GM10847 (cell line): ENCODE measurements at regions not wholly inside any gene's neighbourhood (a gene's known extent, or its start where the extent isn't known, plus 50 kb on each side); places are given as distances from the start of the nearest gene placed in this dataset.

ENCODE experiments used
- POLR2A ChIP-seq: IDR thresholded peaks from 2 replicates; pipeline ENCODE4 v1.6.1; 2011; ENCODE audit not compliant: insufficient read length; ENCODE audit errors: extremely low read depth

DNA sequence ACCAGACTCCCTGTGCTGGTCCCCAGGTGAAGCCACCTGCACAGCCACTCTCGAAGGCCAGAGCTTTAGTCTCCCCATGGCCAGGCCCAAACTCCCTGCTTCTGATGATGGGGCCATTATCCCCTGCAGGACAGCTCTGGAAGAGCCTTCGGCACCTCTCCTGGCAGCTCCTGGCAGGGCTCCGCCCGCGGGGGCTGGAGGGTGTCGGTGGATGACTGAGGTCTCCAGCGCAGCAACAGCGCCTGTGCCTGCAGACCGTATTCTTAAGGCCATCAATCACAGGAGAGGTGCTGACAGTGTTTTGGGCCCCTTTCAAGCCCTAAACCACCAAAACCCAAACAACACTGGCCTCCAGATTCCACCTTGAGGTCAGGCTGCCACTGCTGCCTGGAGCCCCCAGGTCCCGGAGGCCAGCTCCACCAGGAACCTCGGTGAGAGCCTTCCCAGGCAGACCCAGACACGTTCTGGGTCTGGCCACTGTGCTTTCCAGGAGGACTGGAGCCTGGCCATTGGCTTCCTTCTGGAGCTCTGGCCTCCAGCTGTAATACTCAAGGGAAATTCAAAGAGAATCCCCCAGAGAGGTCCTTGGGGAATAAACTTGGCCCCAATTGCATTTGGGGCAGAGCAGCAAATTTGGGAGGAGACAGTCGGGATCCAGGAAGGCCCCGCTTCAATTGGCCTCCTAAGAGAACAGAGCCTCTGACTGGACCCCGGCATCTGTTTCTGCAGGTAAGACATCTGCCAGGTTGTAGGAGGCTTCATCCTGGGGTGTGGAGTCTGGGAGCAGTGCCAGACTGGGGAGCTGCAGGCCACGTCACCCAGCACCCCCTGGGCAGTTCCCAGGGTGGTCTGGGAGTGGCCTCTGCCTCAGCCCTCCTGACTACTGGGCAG is 210.6 kb upstream of the RTL1 start:
- no peak for TF ChIP-seq POLR2A

DNA sequence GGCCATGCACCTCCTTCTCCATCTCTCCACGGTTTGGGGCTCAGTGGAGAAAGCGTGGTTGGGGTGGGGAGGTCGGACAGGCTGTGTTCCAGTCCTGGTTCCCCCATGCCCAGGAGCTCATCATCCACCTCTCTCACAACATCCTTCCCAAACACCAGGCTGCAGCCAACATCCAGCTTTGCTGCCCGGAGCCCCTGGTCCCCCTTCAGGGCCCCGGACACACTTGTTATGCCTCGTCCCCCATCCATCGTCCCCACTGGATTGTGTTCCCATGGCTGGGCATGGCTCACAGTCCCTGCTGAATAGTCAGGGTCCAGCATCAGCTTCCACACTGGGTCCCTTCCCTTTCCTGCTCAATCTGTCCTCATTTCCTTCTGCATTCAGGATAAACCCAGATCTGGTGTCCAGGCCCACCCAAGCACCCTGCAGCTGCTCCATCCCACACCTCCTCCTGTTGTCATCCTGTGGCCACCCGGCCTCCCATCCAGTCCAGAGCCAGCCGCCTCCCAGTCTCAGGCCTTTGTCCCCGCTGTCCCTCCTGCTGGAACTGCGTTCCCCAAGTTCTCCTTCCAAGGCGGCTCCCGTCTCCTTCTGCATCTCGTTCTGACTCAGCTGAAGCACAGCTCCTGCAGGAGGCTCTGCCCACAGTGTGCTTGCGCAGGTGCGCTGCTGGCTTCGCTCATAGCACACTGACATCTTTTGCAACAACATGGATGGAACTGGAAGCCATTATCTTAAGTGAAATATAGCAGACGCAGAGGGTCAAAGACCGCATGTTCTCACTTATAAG is 211.4 kb upstream of the RTL1 start:
- TF ChIP-seq POLR2A, result no peak

DNA sequence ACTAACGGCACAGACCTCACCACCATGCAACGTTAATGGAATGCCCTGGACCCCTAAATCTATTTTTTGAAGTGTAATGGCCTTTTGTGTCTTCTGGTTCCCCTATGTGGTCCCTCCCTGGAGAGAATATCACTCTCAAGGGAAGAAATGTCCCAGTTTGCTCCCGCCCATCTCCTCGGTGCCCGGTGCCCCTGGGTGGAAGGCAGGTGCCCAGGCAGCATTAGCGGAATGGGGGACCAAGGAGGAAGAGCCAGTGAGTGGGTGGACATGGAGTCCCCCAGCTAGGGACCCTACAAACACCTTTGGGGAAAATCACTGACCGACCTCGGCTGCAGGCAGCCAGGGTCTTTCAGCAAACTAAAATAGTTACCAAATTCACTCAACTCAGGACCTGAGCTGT is 212.1 kb upstream of the RTL1 start:
- TF ChIP-seq POLR2A, result no peak

DNA sequence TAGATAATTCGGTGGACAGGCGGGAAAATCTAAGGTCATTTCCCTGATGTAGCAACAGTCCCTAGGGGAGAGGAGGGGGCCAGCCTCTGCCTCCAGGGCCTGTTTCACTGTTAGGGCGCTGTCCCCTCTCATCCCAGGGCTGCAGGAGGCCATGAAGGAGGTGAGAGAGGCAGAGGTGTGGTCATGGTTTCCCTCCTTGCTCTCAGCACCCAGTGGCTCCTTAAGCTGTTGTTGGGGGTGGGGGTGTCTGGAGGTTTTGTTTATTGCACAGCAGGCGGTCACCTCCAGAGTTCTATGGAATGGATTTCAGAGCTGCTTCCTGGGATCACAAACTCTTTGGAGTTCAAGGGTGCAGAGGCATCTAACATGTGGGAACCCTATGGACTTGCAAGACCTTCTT is 212.5 kb upstream of the RTL1 start:
- no peak for TF ChIP-seq POLR2A

DNA sequence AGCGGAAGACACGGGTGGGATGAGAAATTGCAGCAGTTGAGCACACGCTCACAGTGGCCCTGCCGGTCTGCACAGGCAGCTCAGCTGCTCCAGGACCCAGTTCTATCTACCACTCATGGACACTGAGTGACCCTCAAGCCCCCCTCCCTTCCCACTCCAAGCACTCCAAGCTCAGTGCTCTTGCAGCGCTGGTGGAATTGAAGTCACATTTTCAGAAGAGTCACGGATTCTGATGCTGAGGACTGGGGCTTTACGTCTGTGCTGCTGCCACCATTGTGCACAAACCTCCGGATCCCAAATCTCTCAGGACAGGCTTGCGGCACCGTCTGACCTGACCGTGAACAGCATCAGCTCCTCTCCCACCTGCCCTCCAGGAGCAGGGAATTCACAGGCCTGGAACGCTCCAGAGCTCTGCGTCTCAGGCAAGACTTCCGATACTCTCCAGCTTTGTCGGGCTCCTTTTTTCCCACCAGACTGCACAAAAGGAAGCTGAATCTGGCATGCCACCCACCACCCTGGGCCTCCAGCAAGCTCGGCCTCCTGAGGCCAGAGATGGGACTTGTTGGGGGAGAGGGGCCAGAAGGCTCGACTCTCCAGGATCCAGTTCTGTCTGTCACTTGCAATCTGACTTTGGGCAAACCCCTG is 213.1 kb upstream of the RTL1 start:
- no peak for TF ChIP-seq POLR2A

DNA sequence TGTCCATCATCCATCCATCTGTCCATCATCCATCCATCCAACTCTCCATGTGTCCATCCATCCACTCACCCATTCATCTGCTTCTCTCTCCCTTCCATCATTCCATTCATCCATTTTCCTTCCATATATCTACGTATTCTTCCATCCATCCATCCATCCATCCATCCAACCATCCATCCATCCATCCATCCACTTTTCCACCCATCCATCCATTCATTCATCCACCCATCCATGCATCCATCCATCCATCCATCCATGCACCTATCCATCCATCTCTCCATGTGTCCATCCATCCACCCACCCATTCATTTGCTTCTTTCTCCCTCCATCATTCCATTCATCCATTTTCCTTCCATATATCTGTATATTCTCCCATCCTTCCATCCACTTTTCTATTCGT is 214.0 kb upstream of the RTL1 start:
- TF ChIP-seq POLR2A, result no peak

DNA sequence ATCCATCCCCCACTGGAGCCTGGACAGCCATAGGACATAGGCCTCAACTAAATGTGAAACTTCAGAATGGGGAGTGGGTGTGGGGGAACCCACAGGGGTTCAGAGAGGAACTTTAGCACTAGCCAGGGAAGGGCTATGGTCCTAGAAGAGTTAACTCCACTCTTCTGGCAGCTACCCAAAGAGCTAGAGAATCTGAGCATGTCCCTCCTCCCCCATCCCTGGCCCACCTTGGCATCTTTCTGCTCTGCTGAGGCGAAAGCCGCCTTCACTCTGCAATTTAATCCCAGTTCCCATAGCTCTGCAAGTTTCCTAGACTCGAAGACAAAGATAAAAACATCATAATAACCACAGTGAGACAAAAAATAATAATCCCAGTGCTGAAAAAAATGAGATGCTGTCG is 214.7 kb upstream of the RTL1 start:
- no peak for TF ChIP-seq POLR2A

DNA sequence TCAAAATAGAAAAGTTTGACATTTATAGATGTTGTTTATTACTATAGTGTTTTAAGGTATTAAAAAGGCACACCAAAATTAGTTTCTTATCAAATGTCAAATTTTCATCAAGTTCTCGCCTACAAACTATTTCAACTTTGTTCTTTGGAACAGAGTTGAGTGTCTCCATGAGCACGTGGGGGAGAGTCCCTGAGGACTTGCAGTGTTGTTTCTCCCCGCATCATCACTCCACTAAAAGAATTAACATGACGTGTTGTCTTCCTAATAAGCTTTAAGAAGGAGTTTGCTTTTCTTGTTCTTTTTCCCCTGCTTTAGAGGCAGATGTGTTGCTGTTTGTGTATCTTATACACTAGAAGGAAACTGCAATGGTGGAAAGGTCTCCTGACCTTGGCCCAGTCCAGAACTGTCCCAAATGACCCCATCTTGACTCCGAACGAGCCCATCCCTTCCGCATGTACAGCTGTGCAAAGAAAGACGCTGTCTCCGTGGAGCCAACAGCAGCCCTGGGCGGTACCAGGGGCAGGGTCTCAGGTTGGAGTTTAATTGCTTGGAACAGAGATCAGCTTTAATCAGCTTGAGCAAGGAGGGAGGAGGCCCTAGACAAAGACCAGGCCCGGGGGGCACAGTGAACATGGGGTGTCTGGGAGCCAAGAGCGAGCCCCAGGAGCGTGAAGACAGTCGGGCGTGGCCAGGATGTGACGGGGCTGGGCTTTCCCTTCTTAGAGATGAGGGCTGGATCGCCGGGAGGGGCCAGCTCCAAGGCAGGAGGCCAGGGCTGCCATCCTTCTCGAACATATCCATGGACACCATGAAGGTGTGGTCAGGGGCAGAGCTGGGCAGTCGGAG is 215.4 kb upstream of the RTL1 start:
- TF ChIP-seq POLR2A, result no peak

DNA sequence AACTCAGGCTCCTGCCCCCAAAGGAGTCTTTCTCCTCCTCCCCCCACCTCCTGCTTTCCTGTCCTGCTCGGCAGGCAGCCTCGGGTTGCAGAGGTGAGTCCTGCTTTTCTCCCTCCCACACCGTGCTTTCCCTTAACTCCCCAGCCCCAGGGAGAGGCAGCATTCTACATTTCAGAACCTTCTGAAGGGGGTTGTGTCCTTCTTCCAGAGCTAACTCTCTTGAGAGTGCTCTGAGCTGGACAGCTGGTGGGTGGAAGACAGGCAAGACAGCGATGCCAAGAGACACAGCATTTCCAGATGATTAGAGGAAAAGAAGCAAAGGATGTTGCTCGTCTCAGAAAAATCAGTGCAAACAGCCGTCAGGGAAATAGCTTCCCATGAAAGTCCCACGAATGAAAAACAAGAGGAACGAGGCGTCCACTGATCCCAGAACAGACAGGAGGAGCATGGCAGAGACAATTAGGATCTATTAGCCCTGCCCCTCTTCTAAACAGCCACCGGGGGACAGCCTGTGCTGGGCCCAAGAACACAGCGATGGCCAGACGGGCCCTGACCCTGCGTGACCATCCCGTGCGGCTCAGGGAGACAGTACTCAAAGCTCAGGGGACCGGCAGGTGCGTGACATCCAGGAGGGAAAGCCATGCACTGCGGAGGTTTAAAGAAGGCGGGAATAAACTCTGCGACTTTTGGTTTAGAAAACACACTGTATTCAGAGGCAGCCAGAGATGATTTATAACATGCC is 216.5 kb upstream of the RTL1 start:
- TF ChIP-seq POLR2A, result no peak

DNA sequence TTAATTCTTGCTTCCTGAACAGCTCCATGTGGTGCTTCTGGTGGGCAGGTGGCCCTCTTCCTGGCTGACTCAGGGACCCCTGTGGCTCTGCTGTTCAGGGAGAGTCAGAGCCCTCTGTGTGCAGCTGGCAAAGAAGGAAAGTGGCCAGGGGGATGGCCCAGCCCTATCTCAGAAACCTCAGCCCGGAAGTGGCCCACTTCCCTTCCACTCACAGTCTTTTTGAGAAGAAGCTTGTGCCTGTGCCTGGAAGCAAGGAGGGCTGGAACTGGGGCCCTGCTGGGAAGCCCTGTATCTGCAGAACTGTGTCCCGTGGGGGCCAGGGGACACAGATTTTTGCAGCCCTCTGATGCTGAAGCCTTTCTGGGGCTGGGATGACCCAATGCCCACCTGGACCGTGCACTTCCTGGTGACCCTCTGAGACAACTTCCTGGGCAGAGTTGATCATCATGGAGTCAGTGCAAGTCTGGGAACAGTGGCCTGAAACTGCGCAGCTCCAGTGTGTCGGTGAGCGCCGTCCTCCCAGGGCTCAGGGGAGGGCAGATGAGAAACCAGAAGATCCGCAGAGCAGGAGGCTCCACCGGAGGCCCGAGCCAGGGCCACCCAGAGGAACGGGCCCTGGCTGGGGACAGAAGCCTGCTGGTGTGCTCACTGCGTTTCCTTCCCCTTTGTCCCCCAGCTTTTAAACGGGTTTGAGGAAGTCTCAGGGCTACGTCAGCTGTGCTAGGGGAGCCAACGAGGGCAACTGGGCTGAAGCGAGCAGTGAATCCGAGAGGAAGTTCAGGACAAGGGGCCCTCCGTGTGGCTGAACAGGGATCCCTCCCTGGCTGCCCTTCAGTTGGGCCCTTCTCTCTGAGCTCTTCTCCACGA is 217.4 kb upstream of the RTL1 start:
- peak; percentile 24 for TF ChIP-seq POLR2A

DNA sequence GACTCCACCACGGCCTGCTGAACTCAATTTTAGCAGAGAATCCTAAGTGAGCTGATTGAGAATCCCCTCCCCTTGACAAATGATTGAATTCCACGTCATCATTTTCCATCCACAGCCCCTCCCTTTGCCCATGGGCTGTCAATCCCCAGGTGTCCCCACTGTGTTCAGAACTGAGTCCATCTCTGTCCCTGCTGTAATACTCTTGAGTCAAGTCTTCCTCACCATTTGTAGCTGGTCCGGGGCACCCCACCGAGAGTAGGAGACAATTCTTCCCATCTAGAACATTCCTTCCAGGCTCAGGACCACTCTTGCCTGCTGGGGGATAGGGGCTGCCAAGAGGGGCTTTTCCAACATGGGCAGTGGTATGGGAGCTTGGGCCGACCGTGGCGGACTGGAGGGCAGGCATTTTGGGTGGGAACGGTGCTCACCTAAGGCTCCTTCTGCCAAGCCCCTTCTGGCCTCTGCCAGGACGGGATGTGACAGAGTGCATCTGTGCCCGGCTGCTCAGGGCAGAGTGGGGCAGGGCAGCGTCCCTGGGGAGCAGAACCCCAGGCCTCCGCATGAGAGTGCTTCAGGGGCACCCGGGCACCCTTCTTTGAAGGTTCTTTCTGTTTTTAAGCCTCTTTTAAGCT is 218.1 kb upstream of the RTL1 start:
- TF ChIP-seq POLR2A, result no peak

DNA sequence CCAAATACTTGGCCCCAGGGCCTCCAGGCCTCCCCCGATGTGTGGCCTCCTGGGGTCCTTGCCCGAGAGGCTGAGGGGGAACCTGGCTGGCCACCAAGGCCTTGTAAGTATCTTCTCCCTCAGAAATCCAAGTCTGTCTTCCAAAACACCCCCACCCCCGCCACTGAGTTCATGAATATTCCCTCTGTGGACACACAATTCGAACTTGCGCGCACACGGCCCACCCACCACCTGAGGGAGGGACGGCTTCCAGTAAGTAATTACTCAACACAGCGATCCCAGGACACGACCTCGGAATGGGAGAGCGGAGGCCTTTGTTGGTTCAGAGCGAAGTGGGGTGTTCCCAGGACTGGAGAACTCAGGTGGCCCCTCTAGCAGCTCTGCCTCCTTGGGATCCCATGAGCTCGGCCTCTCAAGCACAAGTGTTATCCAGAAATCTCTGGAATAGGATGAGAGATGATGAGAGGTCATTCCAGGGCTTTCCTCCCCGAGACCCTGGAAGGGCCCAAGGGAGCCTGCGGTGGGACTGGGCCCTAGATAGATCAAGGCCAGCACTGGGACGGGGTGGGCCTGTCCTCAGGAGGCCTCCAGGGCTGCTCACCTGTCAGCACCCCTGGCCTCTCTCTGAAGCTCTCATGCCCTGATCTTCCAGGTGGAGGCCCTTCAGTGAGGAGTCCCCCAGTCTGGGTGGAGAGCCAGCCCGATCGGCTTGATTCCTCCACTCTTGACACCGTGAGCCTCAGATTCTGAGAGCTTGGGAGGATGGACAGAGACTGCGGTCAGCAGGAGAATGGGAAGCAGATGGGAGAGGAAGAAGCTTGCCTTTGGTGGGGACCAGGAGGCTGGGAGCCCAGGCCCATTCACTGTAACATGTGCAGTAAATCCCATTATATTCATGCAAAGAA is 219.0 kb upstream of the RTL1 start:
- TF ChIP-seq POLR2A, result no peak
